ENCODE measurements at regions not wholly inside any gene's neighbourhood (a gene's known extent, or its start where the extent isn't known, plus 50 kb on each side); places are given as distances from the start of the nearest gene placed in this dataset.

DNA sequence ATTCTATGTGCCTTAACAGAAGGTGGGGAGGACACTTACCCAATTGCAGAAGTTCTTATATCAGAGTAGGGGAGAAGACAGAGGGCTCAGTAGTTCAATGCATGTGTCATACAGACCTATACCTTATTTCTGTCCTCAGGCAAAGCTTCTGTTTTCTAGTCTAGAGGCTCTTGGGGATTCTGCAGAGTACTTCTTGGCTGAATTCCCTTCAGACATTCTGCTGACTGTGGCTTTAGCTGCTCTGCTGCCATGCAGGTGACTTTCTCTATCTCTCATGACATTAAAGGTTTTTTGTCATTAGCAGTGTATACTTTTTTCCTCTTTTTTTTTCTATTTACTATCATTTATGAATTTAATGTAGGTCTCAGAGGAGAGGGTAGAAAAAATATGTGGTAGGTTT is 172.8 kb upstream of the PLSCR5 start:
- Mint-ChIP-seq H3K4me3 (no peak overlapping the region), H3K4me1 (no peaks in the 10 kb centered on the region), H3K27me3 (no peaks in the 10 kb centered on the region), H3K27ac (no peak overlapping the region), H3K36me3 (no peaks in the 10 kb centered on the region), H3K9me3 (peaks cover 0 to 3% of the 10 kb centered on the region in 2 donors)
- no peak for ATAC-seq (replicated peaks)
- DNase-seq: no peak

DNA sequence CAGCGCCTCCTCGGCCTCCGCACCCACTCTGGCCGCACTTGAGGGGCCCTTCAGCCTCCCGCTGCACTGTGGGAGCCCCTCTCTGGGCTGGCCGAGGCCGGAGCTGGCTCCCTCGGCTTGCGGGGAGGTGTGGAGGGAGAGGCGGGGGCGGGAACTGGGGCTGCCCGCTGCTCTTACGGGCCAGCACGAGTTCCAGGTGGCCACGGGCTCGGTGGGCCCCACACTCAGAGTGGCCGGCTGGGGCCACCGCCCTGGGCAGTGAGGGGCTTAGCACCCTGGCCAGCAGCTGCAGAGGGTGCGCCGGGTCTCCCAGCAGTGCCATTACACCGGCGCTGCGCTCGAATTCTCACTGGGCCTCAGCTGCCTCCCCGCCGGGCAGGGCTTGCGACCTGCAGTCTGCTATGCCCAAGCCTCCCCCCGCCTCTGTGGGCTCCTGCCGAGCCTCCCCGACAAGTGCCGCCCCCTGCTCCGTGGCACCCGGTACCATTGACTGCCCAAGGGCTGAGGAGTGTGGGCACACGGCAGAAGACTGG is 167.1 kb upstream of the PLSCR5 start:
- H3K4me3 Mint-ChIP-seq: no peak overlapping the region

GRCh38 chr3:146770881-146771280 is 165.7 kb upstream of the PLSCR5 start:
- Mint-ChIP-seq H3K27ac (no peak overlapping the region), H3K36me3 (no peaks in the 10 kb centered on the region), H3K4me1 (no peaks in the 10 kb centered on the region), H3K9me3 (peaks cover 0 to 7% of the 10 kb centered on the region in 2 donors), H3K4me3 (no peak overlapping the region), H3K27me3 (no peaks in the 10 kb centered on the region)
- no peak for ATAC-seq (replicated peaks)
- DNase-seq: no peak

More for the DNA sequence above, 167.1 kb upstream of the PLSCR5 start:
- H3K36me3 Mint-ChIP-seq: no peaks in the 10 kb centered on the region
- H3K9me3 Mint-ChIP-seq: peaks cover 0 to 7% of the 10 kb centered on the region in 2 donors
- no peak overlapping the region for H3K27ac Mint-ChIP-seq
- DNase-seq: no peak
- H3K27me3 Mint-ChIP-seq: no peaks in the 10 kb centered on the region
- H3K4me1 Mint-ChIP-seq: no peaks in the 10 kb centered on the region
- no peak for ATAC-seq (replicated peaks)

DNA sequence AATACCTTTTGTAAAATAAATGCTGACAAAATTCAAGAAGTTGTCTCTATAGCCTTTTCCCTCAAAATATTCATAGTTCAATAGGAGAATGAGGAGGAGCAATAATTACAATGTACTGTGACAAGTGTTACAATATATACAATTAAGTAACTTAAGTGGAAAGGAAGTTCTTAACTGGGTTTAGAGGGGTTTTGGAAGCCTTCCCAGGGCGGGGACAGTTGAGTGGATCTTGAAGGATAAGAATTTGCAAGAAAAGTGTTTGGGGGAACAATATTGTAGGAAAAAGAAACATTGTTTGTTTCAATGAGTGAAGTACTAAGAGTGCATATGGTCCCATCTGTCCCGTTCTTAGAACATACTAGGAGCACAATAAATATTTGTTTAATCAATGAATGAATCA is 165.2 kb upstream of the PLSCR5 start:
- Mint-ChIP-seq H3K4me1 (no peaks in the 10 kb centered on the region), H3K36me3 (no peaks in the 10 kb centered on the region), H3K27me3 (no peaks in the 10 kb centered on the region), H3K4me3 (no peak overlapping the region), H3K9me3 (peaks cover 0 to 8% of the 10 kb centered on the region in 2 donors), H3K27ac (no peak overlapping the region)
- ATAC-seq (replicated peaks): no peak
- no peak for DNase-seq

- H3K4me1 Mint-ChIP-seq: no peaks in the 10 kb centered on the region
- no peak overlapping the region for H3K27ac Mint-ChIP-seq
- H3K9me3 Mint-ChIP-seq: peaks cover 0 to 2% of the 10 kb centered on the region in 2 donors
- ATAC-seq (replicated peaks) (no peak), DNase-seq (no peak)
- no peaks in the 10 kb centered on the region for H3K27me3 Mint-ChIP-seq
- H3K4me3 Mint-ChIP-seq: no peak overlapping the region
- no peaks in the 10 kb centered on the region for H3K36me3 Mint-ChIP-seq
Measured at GRCh38 chr3:146757759-146758158, 152.6 kb upstream of the PLSCR5 start.

DNA sequence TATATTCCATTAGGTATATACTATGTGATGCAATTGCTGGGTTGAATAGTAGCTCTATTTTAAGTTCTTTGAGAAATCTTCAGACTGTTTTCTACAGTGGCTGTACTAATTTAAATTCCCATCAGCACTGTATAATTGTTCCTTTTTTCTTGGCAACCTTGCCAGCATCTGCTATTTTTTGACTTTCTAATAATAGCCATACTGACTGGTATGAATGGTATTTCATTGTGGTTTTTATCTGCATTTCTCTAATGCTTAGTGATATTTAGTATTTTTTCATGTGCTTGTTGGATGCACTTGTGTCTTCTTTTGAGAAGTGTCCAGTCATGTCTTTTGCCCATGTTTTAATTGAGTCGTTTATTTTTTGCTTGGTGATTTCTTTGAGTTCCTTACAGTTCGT is 145.1 kb upstream of the PLSCR5 start:
- Mint-ChIP-seq H3K4me1 (no peaks in the 10 kb centered on the region), H3K27me3 (no peaks in the 10 kb centered on the region), H3K4me3 (no peak overlapping the region), H3K27ac (no peak overlapping the region), H3K36me3 (no peaks in the 10 kb centered on the region), H3K9me3 (peaks cover 0 to 3% of the 10 kb centered on the region in 2 donors)
- DNase-seq (no peak), ATAC-seq (replicated peaks) (no peak)

DNA sequence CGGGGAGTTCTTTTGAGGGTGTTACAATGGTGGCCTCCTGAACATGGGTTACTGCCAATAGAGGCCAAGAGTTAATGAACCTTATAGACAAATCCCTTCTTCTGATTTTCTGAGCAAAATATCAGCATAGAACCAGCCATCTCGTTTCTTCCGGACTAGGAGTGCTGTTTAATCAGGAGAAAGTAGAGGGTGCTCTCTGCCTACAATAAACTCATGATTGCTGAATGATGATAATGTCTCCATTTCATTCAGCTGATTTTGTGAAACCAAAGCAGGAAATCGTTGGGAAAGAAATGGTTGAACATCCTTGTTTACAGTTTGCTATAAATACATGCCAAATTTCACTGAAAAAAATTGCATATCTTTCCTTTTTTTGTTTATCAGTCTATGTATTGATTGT is 142.8 kb upstream of the PLSCR5 start:
- Mint-ChIP-seq H3K27me3 (no peaks in the 10 kb centered on the region), H3K4me3 (no peak overlapping the region), H3K36me3 (no peaks in the 10 kb centered on the region), H3K4me1 (no peaks in the 10 kb centered on the region), H3K9me3 (peaks cover 0 to 3% of the 10 kb centered on the region in 2 donors), H3K27ac (no peak overlapping the region)
- ATAC-seq (replicated peaks) (no peak), DNase-seq (no peak)

GRCh38 chr3:146747051-146747450 is 141.9 kb upstream of the PLSCR5 start:
- Mint-ChIP-seq H3K9me3 (peaks cover 0 to 1% of the 10 kb centered on the region in 2 donors), H3K4me1 (no peaks in the 10 kb centered on the region), H3K27me3 (no peaks in the 10 kb centered on the region)

DNA sequence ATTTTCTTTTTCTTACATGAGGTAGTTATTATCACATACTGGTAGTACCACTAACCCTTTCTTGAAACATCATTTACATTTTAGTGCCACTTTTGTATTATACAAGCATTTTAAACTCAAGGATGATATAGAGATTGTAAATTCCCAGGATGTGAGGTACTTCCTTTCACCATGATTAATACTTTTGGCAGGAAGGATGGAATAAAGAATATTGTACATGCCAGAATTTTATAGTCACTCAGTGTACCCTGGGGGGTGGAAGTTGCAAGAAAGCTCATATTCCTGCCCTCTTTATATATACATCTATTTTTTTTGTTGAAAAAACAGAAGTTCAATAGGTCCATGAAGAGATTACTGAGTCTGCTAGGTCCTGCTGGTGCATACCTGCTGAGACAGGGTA is 141.0 kb upstream of the PLSCR5 start:
- no peaks in the 10 kb centered on the region for H3K27me3 Mint-ChIP-seq
- peaks cover 0 to 1% of the 10 kb centered on the region in 2 donors for H3K9me3 Mint-ChIP-seq
- no peaks in the 10 kb centered on the region for H3K36me3 Mint-ChIP-seq
- DNase-seq (no peak), ATAC-seq (replicated peaks) (no peak)
- no peaks in the 10 kb centered on the region for H3K4me1 Mint-ChIP-seq
- H3K4me3 Mint-ChIP-seq: no peak overlapping the region
- no peak overlapping the region for H3K27ac Mint-ChIP-seq

More at GRCh38 chr3:146747051-146747450, 141.9 kb upstream of the PLSCR5 start:
- H3K27ac Mint-ChIP-seq: no peak overlapping the region
- no peak overlapping the region for H3K4me3 Mint-ChIP-seq
- no peaks in the 10 kb centered on the region for H3K36me3 Mint-ChIP-seq
- ATAC-seq (replicated peaks) (no peak), DNase-seq (no peak)

GRCh38 chr3:146739203-146739671 is 134.1 kb upstream of the PLSCR5 start:
- Mint-ChIP-seq H3K4me1 (no peaks in the 10 kb centered on the region), H3K27ac (no peak overlapping the region), H3K9me3 (peaks cover 2 to 7% of the 10 kb centered on the region in 2 donors), H3K4me3 (no peak overlapping the region), H3K27me3 (no peaks in the 10 kb centered on the region), H3K36me3 (no peaks in the 10 kb centered on the region)
- ATAC-seq (replicated peaks): no peak
- DNase-seq: no peak

DNA sequence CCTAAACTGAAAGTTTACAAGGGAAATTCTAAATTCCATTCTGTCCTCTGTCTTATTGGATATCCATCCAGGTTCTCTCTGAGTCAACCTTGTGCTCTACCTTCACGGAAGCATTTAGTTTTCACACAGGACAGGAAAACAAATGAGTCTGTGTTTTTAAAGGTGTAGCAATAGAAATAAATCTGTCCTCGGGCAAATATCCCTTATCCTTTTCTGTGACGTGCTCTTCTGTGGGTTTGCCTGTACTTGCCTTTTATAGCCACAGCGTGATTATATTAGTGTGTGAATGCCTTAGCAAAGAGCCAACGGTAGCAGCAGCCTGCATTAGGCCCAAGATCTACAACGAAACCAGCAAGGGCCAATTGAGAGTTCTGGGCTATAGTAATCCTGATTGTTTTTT is 127.2 kb upstream of the PLSCR5 start:
- H3K9me3 Mint-ChIP-seq: peaks cover 4 to 8% of the 10 kb centered on the region in 2 donors
- no peak for DNase-seq
- no peaks in the 10 kb centered on the region for H3K4me1 Mint-ChIP-seq
- no peak overlapping the region for H3K27ac Mint-ChIP-seq
- H3K27me3 Mint-ChIP-seq: no peaks in the 10 kb centered on the region
- no peak overlapping the region for H3K4me3 Mint-ChIP-seq
- H3K36me3 Mint-ChIP-seq: no peaks in the 10 kb centered on the region
- no peak for ATAC-seq (replicated peaks)

- DNase-seq (no peak), ATAC-seq (replicated peaks) (no peak)
- H3K36me3 Mint-ChIP-seq: no peaks in the 10 kb centered on the region
- H3K4me3 Mint-ChIP-seq: no peak overlapping the region
- H3K4me1 Mint-ChIP-seq: no peaks in the 10 kb centered on the region
- no peaks in the 10 kb centered on the region for H3K27me3 Mint-ChIP-seq
- no peak overlapping the region for H3K27ac Mint-ChIP-seq
- H3K9me3 Mint-ChIP-seq: peaks cover 0 to 3% of the 10 kb centered on the region in 2 donors
Measured at GRCh38 chr3:146715170-146715569, 110.0 kb upstream of the PLSCR5 start.

- H3K36me3 Mint-ChIP-seq: no peaks in the 10 kb centered on the region
- peaks cover 0 to 2% of the 10 kb centered on the region in 2 donors for H3K9me3 Mint-ChIP-seq
- no peaks in the 10 kb centered on the region for H3K27me3 Mint-ChIP-seq
- DNase-seq (no peak), ATAC-seq (replicated peaks) (no peak)
- H3K4me1 Mint-ChIP-seq: no peaks in the 10 kb centered on the region
- H3K4me3 Mint-ChIP-seq: no peak overlapping the region
- no peak overlapping the region for H3K27ac Mint-ChIP-seq
Measured at GRCh38 chr3:146712806-146713205, 107.7 kb upstream of the PLSCR5 start.

DNA sequence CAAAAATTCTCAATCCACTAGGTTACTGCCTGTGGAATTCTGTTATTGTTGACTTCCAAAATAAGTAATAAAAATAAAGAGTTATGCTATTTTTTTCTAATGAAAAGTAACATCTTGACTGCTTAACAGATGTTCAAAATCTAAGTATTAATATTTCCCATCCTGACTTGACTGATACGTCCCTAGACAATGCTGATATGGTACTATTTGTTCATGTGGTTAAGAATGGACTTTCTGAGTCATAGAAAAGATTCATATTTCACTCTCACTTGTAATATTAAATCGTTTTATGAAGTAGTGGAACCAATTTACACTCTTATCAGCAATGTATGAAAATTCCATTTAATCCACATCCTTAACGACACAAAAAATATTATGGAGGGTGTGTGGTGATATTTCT is 104.8 kb upstream of the PLSCR5 start:
- no peak for DNase-seq
- Mint-ChIP-seq H3K4me3 (no peak overlapping the region), H3K4me1 (no peaks in the 10 kb centered on the region), H3K36me3 (no peaks in the 10 kb centered on the region), H3K9me3 (peaks cover 2 to 4% of the 10 kb centered on the region in 2 donors), H3K27ac (no peak overlapping the region), H3K27me3 (no peaks in the 10 kb centered on the region)
- no peak for ATAC-seq (replicated peaks)

DNA sequence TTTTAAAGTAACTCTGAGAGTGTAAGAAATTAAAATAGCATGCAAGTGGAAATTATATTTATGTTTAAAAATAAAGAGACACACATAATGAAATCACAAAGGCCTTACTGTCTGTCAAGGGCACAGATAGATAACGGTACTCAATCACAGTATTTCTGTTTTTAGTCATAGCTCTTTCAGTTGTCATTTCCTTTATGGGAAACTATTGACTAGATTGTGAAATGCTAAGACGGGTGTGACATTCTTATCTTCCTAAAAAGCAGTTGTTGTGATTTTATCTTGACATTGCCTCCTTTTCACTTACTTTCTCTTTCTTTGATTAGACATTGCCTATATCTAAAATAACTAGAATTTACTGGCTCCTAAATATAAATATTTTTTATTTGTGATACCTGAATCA is 100.1 kb upstream of the PLSCR5 start:
- Mint-ChIP-seq H3K4me3 (no peak overlapping the region), H3K27ac (no peak overlapping the region), H3K27me3 (no peaks in the 10 kb centered on the region), H3K9me3 (peaks cover 0 to 4% of the 10 kb centered on the region in 2 donors), H3K36me3 (no peaks in the 10 kb centered on the region), H3K4me1 (no peaks in the 10 kb centered on the region)
- DNase-seq (no peak), ATAC-seq (replicated peaks) (no peak)

DNA sequence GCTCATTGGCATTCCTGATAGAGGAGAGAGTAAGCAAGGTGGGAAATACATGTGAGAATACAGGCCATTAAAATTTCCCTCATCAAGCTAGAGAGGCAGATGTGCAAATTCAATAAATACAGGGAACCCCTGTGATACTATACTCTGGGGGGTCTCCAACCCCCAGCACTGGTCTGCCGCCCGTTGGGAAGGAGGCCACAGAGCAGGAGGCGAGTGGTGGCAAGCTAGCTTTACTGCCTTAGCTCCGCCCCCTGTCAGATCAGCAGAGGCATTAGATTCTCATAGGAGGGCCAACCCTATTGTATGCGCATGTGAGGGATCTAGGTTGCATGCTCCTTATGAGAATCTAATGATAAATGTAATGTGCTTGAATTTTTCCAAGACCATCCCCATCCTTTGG is 97.1 kb upstream of the PLSCR5 start:
- Mint-ChIP-seq H3K36me3 (no peaks in the 10 kb centered on the region), H3K4me3 (no peak overlapping the region), H3K27me3 (no peaks in the 10 kb centered on the region), H3K4me1 (no peaks in the 10 kb centered on the region), H3K27ac (no peak overlapping the region), H3K9me3 (peaks cover 0 to 8% of the 10 kb centered on the region in 2 donors)
- ATAC-seq (replicated peaks) (no peak), DNase-seq (no peak)

Measured in stimulated activated naive B cell treated with anti-CD40 and anti-IgM and Interleukin-4, amounts not matched to agents 10 μg/mL and 1 μg/mL and 100 μg/mL, for 72 hours (primary cell).